Mesenchymal stem cell (in vitro differentiated cells and primary cell): ENCODE measurements at regions not wholly inside any gene's neighbourhood (a gene's known extent, or its start where the extent isn't known, plus 50 kb on each side); places are given as distances from the start of the nearest gene placed in this dataset.

Experiments used
- DNase-seq: peaks from one replicate; pipeline ENCODE4 v3.0.0-alpha.2; 2013
- H2AFZ ChIP-seq: one replicate; pipeline ENCODE4 v1.6.1; 2013; ENCODE audit warnings: low read depth, mild to moderate bottlenecking, control low read depth, inconsistent platforms, low read length, moderate library complexity
- H2AK5ac ChIP-seq: 2 replicates; pipeline ENCODE4 v1.6.1; 2013; ENCODE audit warnings: low read length, moderate library complexity, mild to moderate bottlenecking, inconsistent platforms; ENCODE audit not compliant: severe bottlenecking
- H2BK120ac ChIP-seq: one replicate; pipeline ENCODE4 v1.6.1; 2013; ENCODE audit warnings: low read depth, mild to moderate bottlenecking, inconsistent platforms, low read length, moderate library complexity
- H2BK12ac ChIP-seq, 2 experiments: one replicate each; pipeline ENCODE4 v1.6.1; 2013; ENCODE audit warnings: inconsistent platforms in 2 of 2, low read length in 2 of 2, mild to moderate bottlenecking in 2 of 2, moderate library complexity in 2 of 2, control low read depth in 1 of 2
- H2BK15ac ChIP-seq: one replicate; pipeline ENCODE4 v1.6.1; 2013; ENCODE audit warnings: mild to moderate bottlenecking, low read depth, inconsistent platforms; ENCODE audit not compliant: poor library complexity, severe bottlenecking
- H2BK5ac ChIP-seq: 2 replicates; pipeline ENCODE4 v1.6.1; 2013; ENCODE audit warnings: low read depth, mild to moderate bottlenecking, low read length, control low read depth, inconsistent platforms; ENCODE audit not compliant: poor library complexity, severe bottlenecking
- H3K14ac ChIP-seq, 2 experiments: one replicate each; pipeline ENCODE4 v1.6.1; 2013; ENCODE audit warnings: inconsistent platforms in 2 of 2, low read length in 2 of 2, control low read depth in 1 of 2, mild to moderate bottlenecking in 1 of 2, moderate library complexity in 1 of 2
- H3K18ac ChIP-seq, 2 experiments: one replicate each; pipeline ENCODE4 v1.6.1; 2013; ENCODE audit warnings: inconsistent platforms in 2 of 2, low read length in 2 of 2, control low read depth in 1 of 2, low read depth in 1 of 2, mild to moderate bottlenecking in 1 of 2
- H3K23ac ChIP-seq, 2 experiments: one replicate each; pipeline ENCODE4 v1.6.1; 2013; ENCODE audit warnings: inconsistent platforms in 2 of 2, low read length in 2 of 2, mild to moderate bottlenecking in 2 of 2, moderate library complexity in 2 of 2, control low read depth in 1 of 2
- H3K27ac ChIP-seq: 2 replicates; pipeline ENCODE4 v1.5.1; 2013; ENCODE audit warnings: mild to moderate bottlenecking, moderate library complexity, low read length, control low read depth, inconsistent platforms; ENCODE audit not compliant: poor library complexity, severe bottlenecking
- H3K27me3 ChIP-seq, 2 experiments: 2 replicates each; pipeline versions ENCODE4 v1.6.1 to v1.7.0; 2013; ENCODE audit warnings: low read length in 2 of 2, mild to moderate bottlenecking in 2 of 2, moderate library complexity in 2 of 2, control low read depth in 1 of 2, inconsistent platforms in 1 of 2; ENCODE audit not compliant: control insufficient read depth in 1 of 2, insufficient read depth in 1 of 2
- H3K36me3 ChIP-seq, 2 experiments: 2 replicates each; pipeline versions ENCODE4 v1.6.1 to v1.7.0; 2013; ENCODE audit warnings: low read length in 2 of 2, control low read depth in 1 of 2, inconsistent platforms in 1 of 2, low read depth in 1 of 2, mild to moderate bottlenecking in 1 of 2; ENCODE audit not compliant: insufficient read depth in 2 of 2, control insufficient read depth in 1 of 2
- H3K4ac ChIP-seq, 2 experiments: one replicate each; pipeline ENCODE4 v1.6.1; 2013; ENCODE audit warnings: inconsistent platforms in 2 of 2, low read length in 2 of 2, mild to moderate bottlenecking in 2 of 2, moderate library complexity in 2 of 2, control low read depth in 1 of 2, low read depth in 1 of 2
- H3K4me1 ChIP-seq: 2 replicates; pipeline ENCODE4 v1.6.1; 2013; ENCODE audit warnings: low read depth, low read length, control low read depth; ENCODE audit not compliant: control insufficient read depth, insufficient read depth
- H3K4me2 ChIP-seq: 2 replicates; pipeline ENCODE4 v1.6.1; 2013; ENCODE audit warnings: low read length, mild to moderate bottlenecking, inconsistent platforms; ENCODE audit not compliant: poor library complexity, severe bottlenecking
- H3K4me3 ChIP-seq, 2 experiments: 2 replicates each; pipeline versions ENCODE4 v1.5.1 to v1.7.0; 2013; ENCODE audit warnings: low read length in 2 of 2, mild to moderate bottlenecking in 2 of 2, control low read depth in 1 of 2, low read depth in 1 of 2; ENCODE audit not compliant: insufficient read depth in 1 of 2
- H3K79me1 ChIP-seq: replicated peaks from 2 replicates; pipeline ENCODE4 v1.6.1; 2013; ENCODE audit warnings: mild to moderate bottlenecking, control low read depth, low read length, inconsistent platforms; ENCODE audit not compliant: poor library complexity, severe bottlenecking
- H3K9ac ChIP-seq: 2 replicates; pipeline ENCODE4 v1.7.0; 2013; ENCODE audit warnings: mild to moderate bottlenecking, low read length, moderate library complexity
- H3K9me3 ChIP-seq: 2 replicates; pipeline ENCODE4 v1.7.0; 2013; ENCODE audit warnings: mild to moderate bottlenecking, low read length; ENCODE audit not compliant: control insufficient read depth
- H4K8ac ChIP-seq: one replicate; pipeline ENCODE4 v1.6.1; 2013; ENCODE audit warnings: inconsistent platforms, mild to moderate bottlenecking, low read length, moderate library complexity
- H4K91ac ChIP-seq: one replicate; pipeline ENCODE4 v1.6.1; 2013; ENCODE audit warnings: mild to moderate bottlenecking, low read length, inconsistent platforms
- WGBS: methylation state at CpG from one replicate; pipeline ENCODE4 v1.1.7; 2013; ENCODE audit warnings: mixed read lengths; 5-methylcytosine and 5-hydroxymethylcytosine counted together

DNA sequence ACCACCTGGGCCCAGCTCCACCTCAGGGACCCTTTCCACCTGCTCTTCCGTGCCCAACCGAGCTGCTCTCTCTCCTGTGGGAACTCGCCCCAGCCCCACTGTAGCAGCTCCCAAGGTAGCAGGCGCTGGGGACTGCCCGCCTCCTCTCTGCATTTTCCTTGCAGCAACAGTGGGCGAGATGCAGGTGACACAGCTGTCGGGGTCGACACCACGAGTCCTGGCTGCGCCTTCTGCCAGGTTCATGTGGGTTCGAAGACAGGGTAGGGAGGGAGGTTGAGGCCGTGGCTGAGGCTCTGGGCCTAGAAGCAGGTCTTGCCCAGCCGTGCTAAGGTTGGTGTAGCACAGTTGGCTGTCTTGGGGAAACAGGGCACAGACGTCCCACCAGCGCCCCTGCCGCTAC lies 245.2 kb upstream of the FSTL5 start:
- H3K36me3 ChIP-seq, result no peaks in the 10 kb centered on the region
- H3K27me3 ChIP-seq, result no peaks in the 10 kb centered on the region
- H3K4ac ChIP-seq, result no peak overlapping the region
- no peak overlapping the region for H3K23ac ChIP-seq
- no peaks in the 10 kb centered on the region for H3K4me1 ChIP-seq
- peak overlapping the region; percentile 27 for H4K91ac ChIP-seq
- H2BK12ac ChIP-seq, result no peak overlapping the region
- H3K9me3 ChIP-seq, result no peaks in the 10 kb centered on the region
- H2BK15ac ChIP-seq, result no peak overlapping the region
- no peak overlapping the region for H2BK5ac ChIP-seq
- no peak overlapping the region for H3K4me2 ChIP-seq
- no peaks in the 10 kb centered on the region for H3K79me1 ChIP-seq
- 91% methylated on average over 16 of the region's 16 CpGs for WGBS
- H3K14ac ChIP-seq, result peak overlapping the region in 1 of 2 experiments; percentile 66
- no peak overlapping the region for H2AK5ac ChIP-seq
- H3K18ac ChIP-seq, result no peak overlapping the region
- H2BK120ac ChIP-seq, result no peak overlapping the region
- H3K4me3 ChIP-seq, result peak overlapping the region in 1 of 2 experiments; percentile 29
- H4K8ac ChIP-seq, result no peak overlapping the region
- DNase-seq, result no peak
- no peak overlapping the region for H3K27ac ChIP-seq
- no peak overlapping the region for H3K9ac ChIP-seq
- H2AFZ ChIP-seq, result no peak overlapping the region

DNA sequence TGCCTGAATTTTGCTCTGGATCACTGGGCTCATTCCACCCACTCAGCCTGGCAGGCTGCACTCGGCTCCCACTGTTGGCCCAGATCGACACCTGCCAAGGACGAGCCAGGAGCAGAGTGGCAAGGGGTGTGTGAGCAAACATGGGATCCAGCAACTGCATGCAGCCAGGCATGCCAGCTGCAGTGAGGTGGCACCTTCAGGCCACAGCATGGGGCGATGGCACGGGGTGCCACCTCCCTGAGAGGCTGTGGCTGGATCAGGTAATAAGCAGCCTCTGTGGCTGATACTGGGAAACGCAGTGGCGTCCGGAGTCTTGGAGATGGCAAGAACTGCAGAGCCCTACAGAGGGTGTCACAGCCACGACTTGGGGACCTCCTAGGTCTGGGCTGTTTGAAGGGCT lies 244.5 kb upstream of the FSTL5 start:
- H3K14ac ChIP-seq, result no peak overlapping the region
- no peaks in the 10 kb centered on the region for H3K79me1 ChIP-seq
- H3K36me3 ChIP-seq, result no peaks in the 10 kb centered on the region
- no peak overlapping the region for H3K4me2 ChIP-seq
- no peak overlapping the region for H3K18ac ChIP-seq
- no peak for DNase-seq
- H3K27me3 ChIP-seq, result no peaks in the 10 kb centered on the region
- H2BK5ac ChIP-seq, result no peak overlapping the region
- H3K27ac ChIP-seq, result no peak overlapping the region
- WGBS, result 86% methylated on average over 9 of the region's 9 CpGs
- H2BK12ac ChIP-seq, result no peak overlapping the region
- H3K9me3 ChIP-seq, result no peaks in the 10 kb centered on the region
- no peak overlapping the region for H3K4me3 ChIP-seq
- no peak overlapping the region for H3K23ac ChIP-seq
- no peak overlapping the region for H2AFZ ChIP-seq
- H3K9ac ChIP-seq, result no peak overlapping the region
- H2BK120ac ChIP-seq, result no peak overlapping the region
- H3K4ac ChIP-seq, result no peak overlapping the region
- no peak overlapping the region for H2BK15ac ChIP-seq
- no peak overlapping the region for H4K8ac ChIP-seq
- H3K4me1 ChIP-seq, result no peaks in the 10 kb centered on the region
- peak overlapping the region; percentile 50 for H4K91ac ChIP-seq
- H2AK5ac ChIP-seq, result no peak overlapping the region

DNA sequence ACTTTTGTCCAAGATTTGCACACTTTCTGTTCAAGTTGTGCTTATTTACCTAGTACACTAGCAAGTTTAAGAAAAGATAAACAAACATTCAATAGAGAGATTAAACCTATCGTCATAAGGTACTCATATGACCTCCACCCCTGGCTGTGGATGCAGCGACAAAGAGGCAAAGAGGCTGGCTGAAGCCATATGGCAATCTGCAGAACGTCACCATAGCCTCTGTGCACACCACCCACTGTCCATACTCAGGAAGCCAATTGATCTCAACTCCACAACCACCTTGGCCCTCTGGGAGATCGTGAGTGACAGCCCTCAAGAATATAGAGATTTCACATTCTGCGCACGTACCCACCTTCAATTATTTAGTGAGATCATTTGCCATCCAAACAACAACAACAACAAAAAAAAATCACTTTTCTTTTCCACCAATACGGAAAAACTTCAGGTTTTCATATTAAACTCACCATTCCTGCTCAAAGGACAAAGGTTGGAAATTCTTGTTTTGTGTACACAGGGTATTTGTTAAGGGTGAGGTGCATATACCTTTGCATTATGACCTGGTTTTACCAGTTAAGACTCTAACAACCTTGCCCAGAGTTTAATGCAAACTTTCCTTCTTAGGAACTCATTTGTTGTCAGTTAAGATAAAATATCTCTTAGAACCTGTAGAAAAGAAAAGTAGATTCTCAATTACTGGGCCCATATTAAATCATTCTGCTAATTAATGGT lies 243.0 kb upstream of the FSTL5 start:
- DNase-seq, result no peak
- no peaks in the 10 kb centered on the region for H3K4me1 ChIP-seq
- no peak overlapping the region for H2BK5ac ChIP-seq
- no peaks in the 10 kb centered on the region for H3K36me3 ChIP-seq
- no peak overlapping the region for H3K14ac ChIP-seq
- H2BK12ac ChIP-seq, result no peak overlapping the region
- no peaks in the 10 kb centered on the region for H3K79me1 ChIP-seq
- 81% methylated on average over 6 of the region's 7 CpGs for WGBS
- no peak overlapping the region for H2AK5ac ChIP-seq
- no peak overlapping the region for H4K91ac ChIP-seq
- no peaks in the 10 kb centered on the region for H3K9me3 ChIP-seq
- H3K27me3 ChIP-seq, result no peaks in the 10 kb centered on the region
- no peak overlapping the region for H2BK15ac ChIP-seq
- H3K18ac ChIP-seq, result no peak overlapping the region
- H3K4ac ChIP-seq, result no peak overlapping the region
- H3K27ac ChIP-seq, result no peak overlapping the region
- no peak overlapping the region for H3K4me2 ChIP-seq
- no peak overlapping the region for H4K8ac ChIP-seq
- H3K4me3 ChIP-seq, result no peak overlapping the region
- no peak overlapping the region for H2BK120ac ChIP-seq
- no peak overlapping the region for H3K23ac ChIP-seq
- no peak overlapping the region for H3K9ac ChIP-seq
- H2AFZ ChIP-seq, result no peak overlapping the region

DNA sequence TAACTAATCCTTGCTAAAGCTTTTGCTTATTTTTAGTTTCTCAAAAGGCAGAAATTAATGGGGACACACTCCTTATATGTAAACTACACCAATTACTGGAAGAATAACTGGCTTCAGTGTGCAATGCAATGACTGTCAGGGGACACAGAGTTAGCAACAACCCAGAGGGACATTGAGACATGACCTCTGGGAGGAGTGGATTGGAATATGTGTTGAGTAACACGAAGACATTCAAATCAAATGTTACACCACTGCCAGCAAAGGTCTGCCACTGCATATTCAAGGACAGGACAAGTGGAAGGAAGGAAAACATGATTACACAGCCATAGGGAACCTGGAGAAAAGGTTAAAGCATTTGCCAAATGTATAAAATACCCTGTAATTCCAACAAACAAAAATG lies 240.1 kb upstream of the FSTL5 start:
- Histone ChIP-seq H2BK5ac (no peak overlapping the region), H3K4ac (no peak overlapping the region), H2BK120ac (no peak overlapping the region), H3K27ac (no peak overlapping the region), H3K4me1 (no peaks in the 10 kb centered on the region), H3K9ac (no peak overlapping the region), H3K18ac (no peak overlapping the region), H3K9me3 (no peaks in the 10 kb centered on the region), H3K4me3 (no peak overlapping the region), H2BK12ac (no peak overlapping the region), H3K79me1 (no peaks in the 10 kb centered on the region), H3K14ac (no peak overlapping the region), H2BK15ac (no peak overlapping the region), H3K23ac (no peak overlapping the region), H4K91ac (no peak overlapping the region), H4K8ac (no peak overlapping the region), H3K36me3 (no peaks in the 10 kb centered on the region), H3K4me2 (no peak overlapping the region), H2AK5ac (no peak overlapping the region), H2AFZ (no peak overlapping the region), H3K27me3 (no peaks in the 10 kb centered on the region)
- WGBS, result no CpG with 5 or more reads among the region's 1 CpG
- DNase-seq, result no peak
